ENCODE measurements at regions not wholly inside any gene's neighbourhood (a gene's known extent, or its start where the extent isn't known, plus 50 kb on each side); places are given as distances from the start of the nearest gene placed in this dataset.

DNA sequence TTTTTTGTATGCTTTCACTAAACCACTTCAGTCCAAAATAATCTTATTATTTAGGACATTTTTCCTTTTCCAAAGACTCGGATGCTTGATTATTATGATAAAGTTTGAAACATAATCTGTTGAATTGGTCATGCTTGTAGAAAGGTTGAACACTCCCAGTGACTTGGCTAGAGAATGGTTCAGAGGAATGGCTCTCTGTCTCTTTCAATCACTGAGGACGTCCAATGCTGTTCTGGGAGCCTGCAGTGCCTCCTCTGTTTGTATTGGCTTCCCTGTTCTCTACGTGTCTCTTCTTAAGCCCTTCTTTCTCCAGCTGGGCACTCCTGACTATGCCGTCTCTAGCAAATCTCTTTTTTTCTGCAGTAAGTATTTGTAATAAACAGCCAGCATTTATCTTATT, 369.0 kb upstream of the DYNLRB2 start:
- TF ChIP-seq, protein P1, sequence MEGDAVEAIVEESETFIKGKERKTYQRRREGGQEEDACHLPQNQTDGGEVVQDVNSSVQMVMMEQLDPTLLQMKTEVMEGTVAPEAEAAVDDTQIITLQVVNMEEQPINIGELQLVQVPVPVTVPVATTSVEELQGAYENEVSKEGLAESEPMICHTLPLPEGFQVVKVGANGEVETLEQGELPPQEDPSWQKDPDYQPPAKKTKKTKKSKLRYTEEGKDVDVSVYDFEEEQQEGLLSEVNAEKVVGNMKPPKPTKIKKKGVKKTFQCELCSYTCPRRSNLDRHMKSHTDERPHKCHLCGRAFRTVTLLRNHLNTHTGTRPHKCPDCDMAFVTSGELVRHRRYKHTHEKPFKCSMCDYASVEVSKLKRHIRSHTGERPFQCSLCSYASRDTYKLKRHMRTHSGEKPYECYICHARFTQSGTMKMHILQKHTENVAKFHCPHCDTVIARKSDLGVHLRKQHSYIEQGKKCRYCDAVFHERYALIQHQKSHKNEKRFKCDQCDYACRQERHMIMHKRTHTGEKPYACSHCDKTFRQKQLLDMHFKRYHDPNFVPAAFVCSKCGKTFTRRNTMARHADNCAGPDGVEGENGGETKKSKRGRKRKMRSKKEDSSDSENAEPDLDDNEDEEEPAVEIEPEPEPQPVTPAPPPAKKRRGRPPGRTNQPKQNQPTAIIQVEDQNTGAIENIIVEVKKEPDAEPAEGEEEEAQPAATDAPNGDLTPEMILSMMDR (IDR thresholded peaks at IDR 0.05) = no peak
- no peak for TF ChIP-seq POLR2A (IDR thresholded peaks at IDR 0.05)
